Activated B cell treated with CpG ODN at 0.5 μM for 24 hours (primary cell): ENCODE measurements at regions not wholly inside any gene's neighbourhood (a gene's known extent, or its start where the extent isn't known, plus 50 kb on each side); places are given as distances from the start of the nearest gene placed in this dataset.

Experiments used
- ATAC-seq: fragments of 200-7000 bp; cut with Tn5 transposase; one replicate; pipeline ENCODE4 v1.10.0; 2021; ENCODE audit warnings: low read depth, mild to moderate bottlenecking, moderate library complexity
- CTCF ChIA-PET: fragments of 350-600 bp; sonication (Branson Sonifier 250); formaldehyde crosslinking; loops from one replicate; lab custom pipeline; 2021; ENCODE audit warnings: antibody characterized with exemption; lab: Charles Lee
- POLR2A ChIA-PET: fragments of 350-600 bp; sonication (Branson Sonifier 250); formaldehyde crosslinking; loops from one replicate; lab custom pipeline; 2021; ENCODE audit warnings: antibody characterized with exemption; lab: Charles Lee
- DNase-seq: peaks from one replicate; pipeline ENCODE4 v3.0.0; 2022
- H3K27ac Mint-ChIP-seq: one replicate; pipeline ENCODE4 v1.8.0; 2020; ENCODE audit warnings: mixed read lengths
- H3K27me3 Mint-ChIP-seq: one replicate; pipeline ENCODE4 v1.8.0; 2021; ENCODE audit warnings: mixed read lengths
- H3K36me3 Mint-ChIP-seq: one replicate; pipeline ENCODE4 v1.8.0; 2021; ENCODE audit warnings: low read depth, mixed read lengths
- H3K4me1 Mint-ChIP-seq: one replicate; pipeline ENCODE4 v1.8.0; 2021; ENCODE audit warnings: mixed read lengths
- H3K4me3 Mint-ChIP-seq: one replicate; pipeline ENCODE4 v1.8.0; 2020; ENCODE audit warnings: mild to moderate bottlenecking, mixed read lengths
- H3K9me3 Mint-ChIP-seq: one replicate; pipeline ENCODE4 v1.8.0; 2020; ENCODE audit warnings: mixed read lengths
- CTCF ChIP-seq: fragments of 200-600 bp; IDR thresholded peaks from one replicate; pipeline ENCODE4 v1.8.0; 2022; ENCODE audit warnings: antibody characterized with exemption, mild to moderate bottlenecking
- intact Hi-C: fragments of 100-400 bp; cut with micrococcal nuclease; formaldehyde crosslinking; loops from one replicate; pipeline ENCODE4 v1.15.1; 2024

GRCh38 chr10:20726381-20726780 lies 170.7 kb downstream of the NEBL start:
- peaks cover 13% of the 10 kb centered on the region for H3K9me3 Mint-ChIP-seq
- intact Hi-C loops = no loop called here
- H3K27me3 Mint-ChIP-seq = no peaks in the 10 kb centered on the region
- H3K4me1 Mint-ChIP-seq = no peaks in the 10 kb centered on the region
- no peak for ATAC-seq
- DNase-seq = no peak
- no peak overlapping the region for H3K27ac Mint-ChIP-seq
- ChIA-PET POLR2A (no interaction called here), CTCF (no interaction called here)
- H3K36me3 Mint-ChIP-seq = no peaks in the 10 kb centered on the region
- TF ChIP-seq CTCF = no peak
- H3K4me3 Mint-ChIP-seq = no peak overlapping the region

- CTCF ChIA-PET = no interaction called here
- Mint-ChIP-seq H3K4me1 (no peaks in the 10 kb centered on the region), H3K4me3 (no peak overlapping the region), H3K36me3 (no peaks in the 10 kb centered on the region), H3K27ac (no peak overlapping the region), H3K27me3 (no peaks in the 10 kb centered on the region), H3K9me3 (peaks cover 17% of the 10 kb centered on the region)
- POLR2A ChIA-PET = no interaction called here
- ATAC-seq = no peak
- DNase-seq = no peak
- intact Hi-C loops = no loop called here
- no peak for TF ChIP-seq CTCF
Measured at GRCh38 chr10:20714979-20715378, 182.1 kb downstream of the NEBL start.

- no peak for DNase-seq
- no peaks in the 10 kb centered on the region for H3K4me1 Mint-ChIP-seq
- no peak for ATAC-seq
- H3K36me3 Mint-ChIP-seq = no peaks in the 10 kb centered on the region
- intact Hi-C loops = no loop called here
- H3K27me3 Mint-ChIP-seq = no peaks in the 10 kb centered on the region
- no peak overlapping the region for H3K27ac Mint-ChIP-seq
- no peak overlapping the region for H3K4me3 Mint-ChIP-seq
- POLR2A ChIA-PET = no interaction called here
- CTCF ChIA-PET = no interaction called here
- no peak for TF ChIP-seq CTCF
- H3K9me3 Mint-ChIP-seq = peaks cover 17% of the 10 kb centered on the region
Measured at GRCh38 chr10:20714518-20714917, 182.6 kb downstream of the NEBL start.

- TF ChIP-seq CTCF = no peak
- Mint-ChIP-seq H3K4me1 (no peaks in the 10 kb centered on the region), H3K4me3 (no peak overlapping the region), H3K36me3 (no peaks in the 10 kb centered on the region), H3K27me3 (no peaks in the 10 kb centered on the region), H3K9me3 (peaks cover 15% of the 10 kb centered on the region), H3K27ac (no peak overlapping the region)
- no peak for ATAC-seq
- POLR2A ChIA-PET = no interaction called here
- no peak for DNase-seq
- intact Hi-C loops = no loop called here
- CTCF ChIA-PET = no interaction called here
Measured at GRCh38 chr10:20713420-20713819, 183.7 kb downstream of the NEBL start.

- Mint-ChIP-seq H3K4me1 (no peaks in the 10 kb centered on the region), H3K36me3 (no peaks in the 10 kb centered on the region), H3K4me3 (no peak overlapping the region), H3K27ac (no peak overlapping the region), H3K9me3 (peaks cover 12% of the 10 kb centered on the region), H3K27me3 (no peaks in the 10 kb centered on the region)
- ChIA-PET POLR2A (no interaction called here), CTCF (no interaction called here)
- no peak for DNase-seq
- intact Hi-C loops = no loop called here
- no peak for TF ChIP-seq CTCF
- no peak for ATAC-seq
Measured at GRCh38 chr10:20712774-20713173, 184.3 kb downstream of the NEBL start.
